WTC11 (cell line): ENCODE measurements at regions not wholly inside any gene's neighbourhood (a gene's known extent, or its start where the extent isn't known, plus 50 kb on each side); places are given as distances from the start of the nearest gene placed in this dataset.

Experiments used
- ATAC-seq: fragments of 200-7000 bp; cut with Tn5 transposase; 2 replicates; pipeline ENCODE4 v1.10.0; 2021; ENCODE audit warnings: mild to moderate bottlenecking, moderate library complexity
- CTCF ChIA-PET: fragments of 300-600 bp; sonication (Branson Sonifier 250); formaldehyde crosslinking; loops from one replicate; lab custom pipeline; 2021; ENCODE audit warnings: antibody characterized with exemption; lab: Charles Lee
- POLR2A ChIA-PET: fragments of 350-600 bp; sonication (Branson Sonifier 250); formaldehyde crosslinking; loops from one replicate; lab custom pipeline; 2021; ENCODE audit warnings: antibody characterized with exemption; lab: Charles Lee
- DNase-seq: peaks from one replicate; pipeline ENCODE4 v3.0.0; 2021; ENCODE audit warnings: low spot score
- H3K27ac Mint-ChIP-seq: 2 replicates; pipeline ENCODE4 v1.8.0; 2021; ENCODE audit warnings: mixed read lengths
- H3K27me3 Mint-ChIP-seq: 2 replicates; pipeline ENCODE4 v1.8.0; 2021; ENCODE audit warnings: low read depth, mild to moderate bottlenecking, moderate library complexity, mixed read lengths
- H3K36me3 Mint-ChIP-seq: 2 replicates; pipeline ENCODE4 v1.8.0; 2021; ENCODE audit warnings: mixed read lengths
- H3K4me1 Mint-ChIP-seq: 2 replicates; pipeline ENCODE4 v1.8.0; 2022; ENCODE audit warnings: mixed read lengths
- H3K4me3 Mint-ChIP-seq: 2 replicates; pipeline ENCODE4 v1.8.0; 2021; ENCODE audit warnings: mild to moderate bottlenecking, moderate library complexity, mixed read lengths
- H3K9me3 Mint-ChIP-seq: 2 replicates; pipeline ENCODE4 v1.8.0; 2021; ENCODE audit warnings: mixed read lengths
- CTCF ChIP-seq: fragments of 200-600 bp; IDR thresholded peaks from 2 replicates; pipeline ENCODE4 v1.8.0; 2022; ENCODE audit warnings: antibody characterized with exemption
- E2F5 ChIP-seq: sonication (generic); formaldehyde crosslinking; IDR thresholded peaks from 2 replicates; pipeline ENCODE4 v1.8.1; 2022; ENCODE audit warnings: mild to moderate bottlenecking, moderate library complexity, missing genetic modification reagents
- EMX1 ChIP-seq: fragments of 250-450 bp; sonication (Bioruptor Pico); IDR thresholded peaks from 2 replicates; pipeline ENCODE4 v1.8.0; 2021; ENCODE audit warnings: mild to moderate bottlenecking
- FOXJ3 ChIP-seq: sonication (generic); formaldehyde crosslinking; IDR thresholded peaks from 2 replicates; pipeline ENCODE4 v1.9.0; 2021; ENCODE audit warnings: missing genetic modification reagents, mild to moderate bottlenecking, borderline replicate concordance
- FOXP1 ChIP-seq: sonication (generic); formaldehyde crosslinking; IDR thresholded peaks from 2 replicates; pipeline ENCODE4 v1.8.0; 2022; ENCODE audit warnings: missing genetic modification reagents, mild to moderate bottlenecking, moderate library complexity, borderline replicate concordance
- GABPB1 ChIP-seq: sonication (generic); formaldehyde crosslinking; IDR thresholded peaks from 2 replicates; pipeline ENCODE4 v1.8.1; 2023; ENCODE audit warnings: mild to moderate bottlenecking, missing genetic modification reagents
- GTF2I ChIP-seq: fragments of 250-450 bp; sonication (Bioruptor Pico); conservative IDR thresholded peaks from 2 replicates; pipeline ENCODE4 v1.4.0; 2021; ENCODE audit warnings: mild to moderate bottlenecking
- IRF1 ChIP-seq: sonication (generic); formaldehyde crosslinking; IDR thresholded peaks from 2 replicates; pipeline ENCODE4 v1.8.0; 2023; ENCODE audit warnings: missing genetic modification reagents
- JAZF1 ChIP-seq: fragments of 250-450 bp; sonication (Bioruptor Pico); IDR thresholded peaks from 2 replicates; pipeline ENCODE4 v1.9.0; 2021; ENCODE audit warnings: moderate library complexity, mild to moderate bottlenecking, inconsistent platforms
- MAX ChIP-seq: sonication (generic); formaldehyde crosslinking; IDR thresholded peaks from 2 replicates; pipeline ENCODE4 v1.8.0; 2022; ENCODE audit warnings: mild to moderate bottlenecking, missing genetic modification reagents
- MYBL2 ChIP-seq: sonication (generic); formaldehyde crosslinking; IDR thresholded peaks from 2 replicates; pipeline ENCODE4 v1.8.1; 2023; ENCODE audit warnings: mild to moderate bottlenecking, moderate library complexity, missing genetic modification reagents
- NFATC4 ChIP-seq: fragments of 250-450 bp; sonication (Bioruptor Pico); IDR thresholded peaks from 2 replicates; pipeline ENCODE4 v1.9.0; 2021; ENCODE audit warnings: mild to moderate bottlenecking
- NFE2L1 ChIP-seq: sonication (generic); formaldehyde crosslinking; IDR thresholded peaks from 2 replicates; pipeline ENCODE4 v1.8.1; 2023; ENCODE audit warnings: missing genetic modification reagents
- PREB ChIP-seq: sonication (generic); formaldehyde crosslinking; IDR thresholded peaks from 2 replicates; pipeline ENCODE4 v1.8.1; 2022; ENCODE audit warnings: mild to moderate bottlenecking, missing genetic modification reagents, moderate library complexity, borderline replicate concordance
- TEAD4 ChIP-seq: sonication (generic); formaldehyde crosslinking; IDR thresholded peaks from 2 replicates; pipeline ENCODE4 v1.8.0; 2022; ENCODE audit warnings: mild to moderate bottlenecking, missing genetic modification reagents
- USF1 ChIP-seq: sonication (generic); formaldehyde crosslinking; IDR thresholded peaks from 2 replicates; pipeline ENCODE4 v1.8.0; 2022; ENCODE audit warnings: mild to moderate bottlenecking, missing genetic modification reagents
- ZNF219 ChIP-seq: sonication (generic); formaldehyde crosslinking; IDR thresholded peaks from 2 replicates; pipeline ENCODE4 v1.8.0; 2023; ENCODE audit warnings: missing genetic modification reagents, mild to moderate bottlenecking, borderline replicate concordance
- ZNF232 ChIP-seq: sonication (generic); formaldehyde crosslinking; IDR thresholded peaks from 2 replicates; pipeline ENCODE4 v1.8.0; 2022; ENCODE audit warnings: mild to moderate bottlenecking, missing genetic modification reagents
- ZNF416 ChIP-seq: fragments of 250-450 bp; sonication (Bioruptor Pico); IDR thresholded peaks from 2 replicates; pipeline ENCODE4 v1.9.0; 2021; ENCODE audit warnings: mild to moderate bottlenecking, inconsistent platforms
- ZNF512 ChIP-seq: sonication (generic); formaldehyde crosslinking; IDR thresholded peaks from 2 replicates; pipeline ENCODE4 v1.8.1; 2022; ENCODE audit warnings: missing genetic modification reagents, borderline replicate concordance
- ZNF532 ChIP-seq: fragments of 250-450 bp; sonication (Bioruptor Pico); IDR thresholded peaks from 2 replicates; pipeline ENCODE4 v1.9.0; 2021; ENCODE audit warnings: mild to moderate bottlenecking, borderline replicate concordance

- Mint-ChIP-seq H3K9me3 (peaks cover 4% of the 10 kb centered on the region; the same call in 1 of the 2 replicates), H3K27me3 (no peaks in the 10 kb centered on the region), H3K27ac (no peak overlapping the region), H3K36me3 (no peaks in the 10 kb centered on the region), H3K4me1 (no peaks in the 10 kb centered on the region; the same call in 1 of the 2 replicates), H3K4me3 (no peak overlapping the region)
- ChIA-PET CTCF (no interaction called here), POLR2A (no interaction called here)
- TF ChIP-seq NFATC4 (no peak), JAZF1 (CRISPR knock-in tag) (no peak), E2F5 (no peak), FOXP1 (CRISPR knock-in tag) (no peak), NFE2L1 (CRISPR knock-in tag) (no peak), ZNF232 (CRISPR knock-in tag) (no peak), ZNF532 (no peak), EMX1 (CRISPR knock-in tag) (no peak), PREB (no peak), ZNF219 (CRISPR knock-in tag) (no peak), MAX (CRISPR knock-in tag) (no peak), CTCF (no peak), USF1 (CRISPR knock-in tag) (no peak), GTF2I (CRISPR knock-in tag) (no peak), GABPB1 (CRISPR knock-in tag) (no peak), ZNF416 (CRISPR knock-in tag) (no peak), TEAD4 (CRISPR knock-in tag) (no peak)
- DNase-seq (no peak), ATAC-seq (no peak)
Measured at GRCh38 chr1:177862916-177863315, 106.9 kb downstream of the SEC16B start.

GRCh38 chr1:177859572-177859971, 110.3 kb downstream of the SEC16B start:
- DNase-seq (no peak), ATAC-seq (no peak)
- Mint-ChIP-seq H3K4me3 (no peak overlapping the region), H3K9me3 (peaks cover 7% of the 10 kb centered on the region; the same call in 1 of the 2 replicates), H3K36me3 (no peaks in the 10 kb centered on the region), H3K4me1 (no peaks in the 10 kb centered on the region; the same call in 1 of the 2 replicates), H3K27ac (no peak overlapping the region), H3K27me3 (no peaks in the 10 kb centered on the region)
- ChIA-PET CTCF (interaction anchor here (1.0 kb wide), 1 partner anchor 86 kb away, joined by 3 read pairs; no protein-coding TSS in a partner anchor), POLR2A (no interaction called here)
- TF ChIP-seq IRF1 (no peak), FOXJ3 (CRISPR knock-in tag) (no peak), MYBL2 (CRISPR knock-in tag) (no peak), ZNF512 (CRISPR knock-in tag) (no peak), ZNF532 (no peak)
